ENCODE measurements at regions not wholly inside any gene's neighbourhood (a gene's known extent, or its start where the extent isn't known, plus 50 kb on each side); places are given as distances from the start of the nearest gene placed in this dataset.

GRCh38 chr6:66199171-66199570 lies 492.1 kb upstream of the EYS start:
- no peak overlapping the region for H3K4me3 ChIP-seq (ENCODE audit: low read depth, low read length)
- no peak for DNase-seq (ENCODE audit: low read depth)
- no peak for TF ChIP-seq CTCF (IDR thresholded peaks at IDR 0.05; ENCODE audit: insufficient read depth, low read depth, low read length)

- no peak for DNase-seq (ENCODE audit: low read depth)
- TF ChIP-seq CTCF (IDR thresholded peaks at IDR 0.05; ENCODE audit: insufficient read depth, low read depth, low read length), result no peak
These were observed 491.1 kb upstream of the EYS start for GRCh38 chr6:66198062-66198624.

GRCh38 chr6:66190858-66191257 lies 483.8 kb upstream of the EYS start:
- no peak for DNase-seq (ENCODE audit: low read depth)
- no peak overlapping the region for H3K4me3 ChIP-seq (ENCODE audit: low read depth, low read length)
- no peak for TF ChIP-seq CTCF (IDR thresholded peaks at IDR 0.05; ENCODE audit: insufficient read depth, low read depth, low read length)

More at GRCh38 chr6:66198062-66198624, 491.1 kb upstream of the EYS start:
- no peak overlapping the region for H3K4me3 ChIP-seq (ENCODE audit: low read depth, low read length)

GRCh38 chr6:66189915-66190314 lies 482.9 kb upstream of the EYS start:
- no peak for TF ChIP-seq CTCF (IDR thresholded peaks at IDR 0.05; ENCODE audit: insufficient read depth, low read depth, low read length)
- H3K4me3 ChIP-seq (ENCODE audit: low read depth, low read length), result no peak overlapping the region
- DNase-seq (ENCODE audit: low read depth), result no peak

- no peak overlapping the region for H3K4me3 ChIP-seq (ENCODE audit: low read depth, low read length)
- TF ChIP-seq CTCF (IDR thresholded peaks at IDR 0.05; ENCODE audit: insufficient read depth, low read depth, low read length), result no peak
- no peak for DNase-seq (ENCODE audit: low read depth)
These were observed 479.7 kb upstream of the EYS start for GRCh38 chr6:66186756-66187155.

DNA sequence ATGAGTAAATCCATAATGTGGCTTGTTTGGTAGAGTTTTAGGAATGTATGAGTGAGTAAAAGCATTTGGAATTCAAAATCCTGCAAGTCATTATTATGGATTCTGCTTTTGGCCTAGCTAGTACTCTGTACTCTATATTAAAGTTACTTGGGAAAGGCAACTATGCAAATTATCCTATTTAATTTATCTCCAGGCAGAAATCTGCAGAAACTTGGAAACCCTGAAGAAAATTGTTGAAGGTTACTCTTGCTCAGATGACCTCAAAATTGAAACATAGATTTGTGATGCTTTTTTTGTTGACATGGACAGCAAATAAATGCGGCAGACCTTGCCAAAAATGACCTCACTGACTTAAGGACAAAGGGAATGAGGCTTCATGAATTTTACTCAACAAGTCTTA lies 477.1 kb upstream of the EYS start:
- no peak overlapping the region for H3K4me3 ChIP-seq (ENCODE audit: low read depth, low read length)
- TF ChIP-seq CTCF (IDR thresholded peaks at IDR 0.05; ENCODE audit: insufficient read depth, low read depth, low read length), result no peak
- DNase-seq (ENCODE audit: low read depth), result peak; percentile 0

DNA sequence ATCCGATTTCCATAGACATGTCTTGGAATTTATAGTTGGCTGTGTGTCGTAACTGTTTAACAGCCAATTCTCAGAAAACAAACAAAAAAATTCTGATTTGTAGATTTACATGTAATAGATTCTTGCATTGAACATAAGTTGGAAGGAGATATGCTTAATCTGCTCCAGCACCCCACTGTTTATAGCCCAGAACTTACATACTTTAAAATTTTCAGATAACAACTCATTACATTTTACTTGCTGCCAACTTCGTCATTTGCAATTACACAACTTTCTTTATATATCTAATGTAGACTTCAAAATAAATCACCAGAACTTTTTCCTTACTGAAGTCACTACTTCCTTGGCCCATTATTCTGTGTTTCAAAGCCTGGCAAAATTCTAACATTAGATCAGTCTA lies 472.3 kb upstream of the EYS start:
- no peak for TF ChIP-seq CTCF (IDR thresholded peaks at IDR 0.05; ENCODE audit: insufficient read depth, low read depth, low read length)
- no peak overlapping the region for H3K4me3 ChIP-seq (ENCODE audit: low read depth, low read length)
- DNase-seq (ENCODE audit: low read depth), result no peak
